ENCODE measurements at regions not wholly inside any gene's neighbourhood (a gene's known extent, or its start where the extent isn't known, plus 50 kb on each side); places are given as distances from the start of the nearest gene placed in this dataset.

- TF ChIP-seq POLR2A (IDR thresholded peaks at IDR 0.05) (no peak), CTCF (IDR thresholded peaks at IDR 0.05 in 8 of 11, conservative IDR thresholded peaks at IDR 0.05 in 3 of 11) (no peak), POLR2AphosphoS5 (IDR thresholded peaks at IDR 0.05) (no peak)
- Histone ChIP-seq H3K27ac (no peak overlapping the region), H3K36me3 (no peaks in the 10 kb centered on the region), H3K4me3 (no peak overlapping the region), H3K27me3 (replicated peaks in 1 of 7) (no peaks in the 10 kb centered on the region), H3K9me3 (peaks cover 0 to 14% (median 0%) of the 10 kb centered on the region in 8 donors), H3K4me1 (no peaks in the 10 kb centered on the region)
- 76 to 85% (median 78%) methylated on average over 8 of the region's 8 CpGs for WGBS, 5 donors
- no peak for DNase-seq
- intact Hi-C loops (cut with DNase I; ENCODE audit: low total_unique reads), result no loop called here
Measured at GRCh38 chr19:28943651-28944050, 269.3 kb downstream of the UQCRFS1 start.

DNA sequence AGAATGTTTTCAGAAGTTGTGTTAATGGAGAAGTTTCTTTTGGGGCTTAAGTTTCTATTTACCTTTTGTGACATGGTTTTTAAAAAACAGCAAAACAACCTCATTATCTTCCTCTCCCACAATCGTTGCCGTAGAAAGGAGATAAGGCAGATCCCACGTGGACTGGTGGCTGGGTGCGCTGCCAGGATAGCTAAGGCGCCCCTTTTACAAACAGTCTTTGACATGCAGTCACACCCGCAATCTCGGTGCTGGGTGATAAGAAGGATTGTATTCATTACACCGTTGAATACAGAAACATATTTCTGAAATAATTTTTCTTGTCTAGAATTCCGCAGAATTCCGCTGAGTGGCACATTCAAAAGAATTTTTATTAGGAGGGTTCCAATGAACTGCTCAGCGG is 271.1 kb downstream of the UQCRFS1 start:
- Histone ChIP-seq H3K4me3 (no peak overlapping the region), H3K27me3 (replicated peaks in 1 of 7) (no peaks in the 10 kb centered on the region), H3K27ac (no peak overlapping the region), H3K4me1 (no peaks in the 10 kb centered on the region), H3K36me3 (no peaks in the 10 kb centered on the region), H3K9me3 (peaks cover 0 to 14% (median 0%) of the 10 kb centered on the region in 8 donors)
- WGBS, 5 donors, result 81 to 88% (median 84%) methylated on average over 11 of the region's 11 CpGs
- no peak for DNase-seq
- intact Hi-C loops (cut with DNase I; ENCODE audit: low total_unique reads), result no loop called here
- TF ChIP-seq POLR2AphosphoS5 (IDR thresholded peaks at IDR 0.05) (no peak), POLR2A (IDR thresholded peaks at IDR 0.05) (no peak), CTCF (IDR thresholded peaks at IDR 0.05 in 8 of 11, conservative IDR thresholded peaks at IDR 0.05 in 3 of 11) (no peak)

GRCh38 chr19:28940751-28941500 is 272.0 kb downstream of the UQCRFS1 start:
- H3K9me3 ChIP-seq, result peaks cover 0 to 19% (median 0%) of the 10 kb centered on the region in 8 donors
- no peak overlapping the region for H3K4me3 ChIP-seq
- intact Hi-C loops (cut with DNase I; ENCODE audit: low total_unique reads), result no loop called here
- TF ChIP-seq POLR2AphosphoS5 (IDR thresholded peaks at IDR 0.05), result no peak
- TF ChIP-seq CTCF (IDR thresholded peaks at IDR 0.05 in 8 of 11, conservative IDR thresholded peaks at IDR 0.05 in 3 of 11), result no peak
- TF ChIP-seq POLR2A (IDR thresholded peaks at IDR 0.05), result no peak
- no peak for DNase-seq
- H3K27me3 ChIP-seq (replicated peaks in 1 of 7), result no peaks in the 10 kb centered on the region
- no peaks in the 10 kb centered on the region for H3K36me3 ChIP-seq
- H3K4me1 ChIP-seq, result no peaks in the 10 kb centered on the region
- H3K27ac ChIP-seq, result no peak overlapping the region
- 44 to 65% (median 56%) methylated on average over 7 of the region's 7 CpGs for WGBS, 5 donors

- Histone ChIP-seq H3K36me3 (no peaks in the 10 kb centered on the region), H3K9me3 (peaks cover 0 to 19% (median 0%) of the 10 kb centered on the region in 8 donors), H3K4me3 (no peak overlapping the region), H3K27ac (no peak overlapping the region), H3K27me3 (replicated peaks in 1 of 7) (no peaks in the 10 kb centered on the region), H3K4me1 (no peaks in the 10 kb centered on the region)
- intact Hi-C loops (cut with DNase I; ENCODE audit: low total_unique reads), result no loop called here
- no peak for TF ChIP-seq POLR2AphosphoS5 (IDR thresholded peaks at IDR 0.05)
- no peak for TF ChIP-seq POLR2A (IDR thresholded peaks at IDR 0.05)
- TF ChIP-seq CTCF (IDR thresholded peaks at IDR 0.05 in 8 of 11, conservative IDR thresholded peaks at IDR 0.05 in 3 of 11), result no peak
- no peak for DNase-seq
Measured at GRCh38 chr19:28939236-28939635, 273.7 kb downstream of the UQCRFS1 start.

All from spleen (tissue), 11 donors.